WI38 (cell line): ENCODE measurements at regions not wholly inside any gene's neighbourhood (a gene's known extent, or its start where the extent isn't known, plus 50 kb on each side); places are given as distances from the start of the nearest gene placed in this dataset.

Experiments
- H3K4me3 ChIP-seq: 2 replicates; pipeline ENCODE4 v1.5.1; 2011; ENCODE audit warnings: low read depth, mild to moderate bottlenecking, control low read depth, low read length
- TF ChIP-seq, protein P1 (sequence below): IDR thresholded peaks from 2 replicates; pipeline ENCODE4 v1.5.1; 2012; ENCODE audit warnings: low read depth, mild to moderate bottlenecking, control low read depth, low read length

GRCh38 chr6:19694697-19695096, 142.5 kb upstream of the ID4 start:
- H3K4me3 ChIP-seq = no peak overlapping the region
- TF ChIP-seq, protein P1, sequence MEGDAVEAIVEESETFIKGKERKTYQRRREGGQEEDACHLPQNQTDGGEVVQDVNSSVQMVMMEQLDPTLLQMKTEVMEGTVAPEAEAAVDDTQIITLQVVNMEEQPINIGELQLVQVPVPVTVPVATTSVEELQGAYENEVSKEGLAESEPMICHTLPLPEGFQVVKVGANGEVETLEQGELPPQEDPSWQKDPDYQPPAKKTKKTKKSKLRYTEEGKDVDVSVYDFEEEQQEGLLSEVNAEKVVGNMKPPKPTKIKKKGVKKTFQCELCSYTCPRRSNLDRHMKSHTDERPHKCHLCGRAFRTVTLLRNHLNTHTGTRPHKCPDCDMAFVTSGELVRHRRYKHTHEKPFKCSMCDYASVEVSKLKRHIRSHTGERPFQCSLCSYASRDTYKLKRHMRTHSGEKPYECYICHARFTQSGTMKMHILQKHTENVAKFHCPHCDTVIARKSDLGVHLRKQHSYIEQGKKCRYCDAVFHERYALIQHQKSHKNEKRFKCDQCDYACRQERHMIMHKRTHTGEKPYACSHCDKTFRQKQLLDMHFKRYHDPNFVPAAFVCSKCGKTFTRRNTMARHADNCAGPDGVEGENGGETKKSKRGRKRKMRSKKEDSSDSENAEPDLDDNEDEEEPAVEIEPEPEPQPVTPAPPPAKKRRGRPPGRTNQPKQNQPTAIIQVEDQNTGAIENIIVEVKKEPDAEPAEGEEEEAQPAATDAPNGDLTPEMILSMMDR = no peak

DNA sequence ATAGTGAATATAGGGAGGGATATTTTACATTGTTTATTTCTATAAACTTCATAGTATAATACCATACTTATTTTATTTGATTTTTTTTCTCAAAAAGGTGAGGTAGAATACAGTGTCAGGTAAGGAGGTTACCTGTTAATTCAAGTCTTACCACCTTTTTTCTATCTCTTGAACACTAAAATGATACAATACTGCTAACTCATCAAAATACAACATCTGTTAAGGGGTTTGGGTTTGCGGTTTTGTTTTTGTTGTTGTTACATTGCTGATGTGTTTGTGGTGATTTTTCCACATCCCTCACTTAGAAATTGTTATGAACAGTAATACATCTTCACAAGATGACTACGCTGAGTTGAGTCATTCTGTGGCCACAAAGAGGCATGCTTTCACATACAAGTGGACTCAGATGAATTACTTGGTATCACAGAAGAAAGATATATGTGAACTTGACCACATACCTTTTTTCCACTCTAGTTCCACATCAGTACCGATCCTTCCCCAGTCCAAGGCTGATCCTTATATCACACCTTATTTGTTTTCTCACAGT, 139.4 kb upstream of the ID4 start:
- no peak overlapping the region for H3K4me3 ChIP-seq

DNA sequence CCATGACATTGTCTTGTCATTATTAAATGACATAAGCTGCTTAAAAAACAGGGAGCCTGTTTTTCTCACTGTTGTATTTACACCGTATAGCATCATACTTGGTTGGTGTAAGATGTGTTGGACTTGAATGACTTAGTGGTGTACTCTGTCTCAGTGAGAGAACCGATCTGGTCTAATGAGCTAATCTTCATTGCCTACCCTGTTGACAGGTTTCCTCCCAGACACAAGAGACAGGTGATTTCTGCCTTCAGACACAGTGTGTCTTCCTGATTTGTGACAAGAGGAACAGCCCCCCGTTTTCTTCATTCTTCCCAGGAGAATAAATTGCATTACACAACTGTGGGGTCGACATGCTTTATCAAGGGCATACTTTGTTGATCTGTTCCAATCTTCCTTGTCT, 137.2 kb upstream of the ID4 start:
- TF ChIP-seq, protein P1 = no peak
- no peak overlapping the region for H3K4me3 ChIP-seq

More for the DNA sequence above, 139.4 kb upstream of the ID4 start:
- TF ChIP-seq, protein P1 = no peak

DNA sequence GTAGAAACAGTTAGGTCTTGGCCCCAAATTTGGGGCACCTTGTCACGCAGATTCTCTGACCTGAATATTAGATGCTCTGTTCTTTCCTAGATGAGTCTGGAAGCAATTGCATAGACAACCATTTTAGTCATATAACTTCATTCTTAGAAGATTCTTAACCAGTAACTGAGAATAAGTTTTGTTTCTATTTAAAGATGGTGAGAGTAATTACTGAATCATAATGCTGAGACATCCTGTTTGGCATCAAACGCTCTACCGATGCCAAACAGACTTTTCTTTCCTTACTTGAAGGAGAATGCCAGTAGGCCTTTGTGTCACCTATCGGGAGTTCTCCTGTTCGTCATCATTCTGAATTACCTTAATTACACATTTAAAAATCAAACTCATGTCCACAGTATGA, 131.6 kb upstream of the ID4 start:
- TF ChIP-seq, protein P1 = no peak
- no peak overlapping the region for H3K4me3 ChIP-seq

- H3K4me3 ChIP-seq = no peak overlapping the region
- TF ChIP-seq, protein P1 = no peak
These were observed 125.0 kb upstream of the ID4 start for GRCh38 chr6:19712012-19712688.

DNA sequence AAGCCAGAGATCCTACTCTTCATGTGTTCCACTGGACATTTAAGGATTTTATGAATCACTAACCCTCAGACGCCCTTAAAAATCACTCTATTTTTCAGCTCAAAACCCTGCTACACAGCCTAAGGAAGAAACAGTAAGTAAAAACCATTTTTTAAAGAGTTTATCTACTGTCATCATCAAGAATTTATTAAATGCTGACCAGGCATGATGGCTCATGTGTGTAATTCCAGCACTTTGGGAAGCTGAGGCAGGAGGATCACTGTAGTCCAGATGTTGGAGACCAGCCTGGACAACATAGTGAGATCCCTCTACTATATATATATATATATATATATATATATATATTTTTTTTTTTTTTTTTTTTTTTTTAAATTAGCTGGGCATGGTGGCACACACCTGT, 124.2 kb upstream of the ID4 start:
- H3K4me3 ChIP-seq = no peak overlapping the region
- TF ChIP-seq, protein P1 = no peak

DNA sequence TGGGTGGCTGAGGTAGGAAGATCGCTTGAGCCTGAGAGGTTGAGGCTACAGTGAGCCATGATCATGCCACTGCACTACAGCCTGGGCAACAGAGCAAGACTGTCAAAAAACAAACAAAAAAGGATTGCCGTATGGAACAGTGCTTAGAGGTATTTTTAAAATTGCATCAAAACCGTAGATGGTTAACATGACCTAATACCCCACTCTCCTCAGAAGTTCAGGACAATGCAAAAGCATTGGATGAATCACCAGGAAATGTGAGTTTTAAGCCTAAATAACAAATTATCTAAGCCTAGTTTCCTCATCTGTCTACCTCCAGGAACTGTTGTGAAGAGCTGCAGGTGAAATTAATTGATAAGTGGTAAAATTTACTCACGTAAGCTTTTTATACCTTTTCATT, 123.8 kb upstream of the ID4 start:
- no peak overlapping the region for H3K4me3 ChIP-seq
- TF ChIP-seq, protein P1 = no peak
